GM12865 (cell line): ENCODE measurements at regions not wholly inside any gene's neighbourhood (a gene's known extent, or its start where the extent isn't known, plus 50 kb on each side); places are given as distances from the start of the nearest gene placed in this dataset.

Experiments
- DNase-seq: peaks from one replicate; pipeline ENCODE4 v3.0.0; 2010; ENCODE audit warnings: low read depth
- H3K4me3 ChIP-seq: 2 replicates; pipeline ENCODE4 v1.5.1; 2011; ENCODE audit warnings: mild to moderate bottlenecking, low read depth, low read length, control low read depth
- TF ChIP-seq, protein P1 (sequence below): IDR thresholded peaks from 2 replicates; pipeline ENCODE4 v1.5.1; 2011; ENCODE audit warnings: low read length, control low read depth, low read depth, inconsistent platforms; ENCODE audit not compliant: insufficient read depth; ENCODE audit errors: missing control alignments

DNA sequence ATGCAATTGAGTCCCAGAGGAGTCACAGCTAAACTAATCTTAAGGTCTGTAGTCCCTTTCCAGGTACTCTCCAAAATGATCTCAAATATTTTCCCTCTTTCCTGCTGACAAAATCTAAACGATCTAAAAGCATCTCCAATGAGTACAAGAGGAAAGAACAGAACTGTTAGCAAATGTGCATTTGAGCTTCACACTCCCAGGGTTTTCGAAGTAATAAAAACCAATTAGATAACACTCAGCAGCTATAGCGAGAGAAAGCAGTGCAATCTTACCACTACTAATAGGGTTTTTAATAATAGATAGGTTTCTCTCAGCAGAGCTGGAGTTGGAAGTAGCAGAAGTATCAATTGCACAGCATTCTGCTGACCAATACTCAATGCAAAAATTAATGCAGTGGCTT lies 995.4 kb downstream of the TUSC7 start:
- no peak for DNase-seq
- H3K4me3 ChIP-seq = no peak overlapping the region
- TF ChIP-seq, protein P1, sequence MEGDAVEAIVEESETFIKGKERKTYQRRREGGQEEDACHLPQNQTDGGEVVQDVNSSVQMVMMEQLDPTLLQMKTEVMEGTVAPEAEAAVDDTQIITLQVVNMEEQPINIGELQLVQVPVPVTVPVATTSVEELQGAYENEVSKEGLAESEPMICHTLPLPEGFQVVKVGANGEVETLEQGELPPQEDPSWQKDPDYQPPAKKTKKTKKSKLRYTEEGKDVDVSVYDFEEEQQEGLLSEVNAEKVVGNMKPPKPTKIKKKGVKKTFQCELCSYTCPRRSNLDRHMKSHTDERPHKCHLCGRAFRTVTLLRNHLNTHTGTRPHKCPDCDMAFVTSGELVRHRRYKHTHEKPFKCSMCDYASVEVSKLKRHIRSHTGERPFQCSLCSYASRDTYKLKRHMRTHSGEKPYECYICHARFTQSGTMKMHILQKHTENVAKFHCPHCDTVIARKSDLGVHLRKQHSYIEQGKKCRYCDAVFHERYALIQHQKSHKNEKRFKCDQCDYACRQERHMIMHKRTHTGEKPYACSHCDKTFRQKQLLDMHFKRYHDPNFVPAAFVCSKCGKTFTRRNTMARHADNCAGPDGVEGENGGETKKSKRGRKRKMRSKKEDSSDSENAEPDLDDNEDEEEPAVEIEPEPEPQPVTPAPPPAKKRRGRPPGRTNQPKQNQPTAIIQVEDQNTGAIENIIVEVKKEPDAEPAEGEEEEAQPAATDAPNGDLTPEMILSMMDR = no peak

DNA sequence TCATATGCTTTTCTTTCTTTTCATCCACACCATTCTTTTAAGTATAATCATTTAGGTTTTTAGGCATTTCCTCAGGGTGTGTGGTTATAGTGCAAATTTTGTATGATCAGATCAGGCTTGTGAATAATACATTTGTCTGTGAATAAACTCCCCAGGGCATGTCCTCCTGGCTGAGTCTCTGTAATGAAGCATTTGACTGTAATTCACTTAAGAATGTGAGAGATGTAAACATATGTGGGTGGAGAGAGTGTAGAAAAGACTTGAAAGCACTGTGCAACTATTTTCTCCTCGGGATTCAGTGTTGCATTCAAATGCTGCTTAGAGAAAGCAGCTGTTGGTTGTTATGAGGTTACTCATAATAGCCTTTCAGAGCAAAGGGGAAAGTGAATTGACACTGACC lies 996.5 kb downstream of the TUSC7 start:
- TF ChIP-seq, protein P1 = no peak
- H3K4me3 ChIP-seq = no peak overlapping the region
- no peak for DNase-seq

DNA sequence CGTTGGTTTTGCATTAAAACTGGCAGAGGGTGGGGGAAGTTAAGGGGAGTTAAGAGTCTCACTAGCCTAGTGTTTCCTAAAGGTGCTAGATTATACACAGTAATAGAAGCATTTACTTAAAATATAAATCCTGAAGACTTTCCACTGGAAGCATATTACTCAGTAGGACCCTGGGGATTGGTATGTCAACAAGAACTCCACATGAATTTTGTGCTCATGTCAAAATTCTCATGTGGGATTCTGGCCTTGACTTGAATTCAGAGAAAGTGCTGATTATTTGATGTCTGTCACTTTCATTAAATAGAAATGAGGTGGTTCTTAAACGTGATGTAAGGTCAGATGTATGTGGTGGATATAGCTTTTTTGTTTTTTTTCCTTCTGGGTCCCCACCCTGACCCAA lies 997.2 kb downstream of the TUSC7 start:
- no peak overlapping the region for H3K4me3 ChIP-seq
- no peak for DNase-seq
- TF ChIP-seq, protein P1 = no peak

DNA sequence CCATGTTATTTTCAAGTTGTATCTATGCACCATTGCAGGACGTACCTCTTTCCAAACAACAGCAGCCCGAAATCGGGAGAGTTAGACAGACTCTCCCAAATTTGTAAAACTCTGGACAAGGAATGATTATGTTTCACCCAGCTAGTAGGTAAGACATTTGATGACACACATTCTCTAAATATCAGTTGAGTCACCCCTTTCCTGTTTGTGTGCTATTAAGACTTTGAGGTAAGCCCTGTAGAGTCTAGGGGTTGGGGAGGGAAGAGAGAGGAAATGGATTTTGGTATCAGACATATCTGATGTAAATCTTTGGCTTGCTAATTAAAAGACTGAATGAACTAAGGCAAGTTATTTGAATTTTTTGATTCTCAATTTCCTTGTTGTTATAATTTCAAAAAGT lies 999.0 kb downstream of the TUSC7 start:
- H3K4me3 ChIP-seq = no peak overlapping the region
- no peak for DNase-seq
- TF ChIP-seq, protein P1 = no peak

DNA sequence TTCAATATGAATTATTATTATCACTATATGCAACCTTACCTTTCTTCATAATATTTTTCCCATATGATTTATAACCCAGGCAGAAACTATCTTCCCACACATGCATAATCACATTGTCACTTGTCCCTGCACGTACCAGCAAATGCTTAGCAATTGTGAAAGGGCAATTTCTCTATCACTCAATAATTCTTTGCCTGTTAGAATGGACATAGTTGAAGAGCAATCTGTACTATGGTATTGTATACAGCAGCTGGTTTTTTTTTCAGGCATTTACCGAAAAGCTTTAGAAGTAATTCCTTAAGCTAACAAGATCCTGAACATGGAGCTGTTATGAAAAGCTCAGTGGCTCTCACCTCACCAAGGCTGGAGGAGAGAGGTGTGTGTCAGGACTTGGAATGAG lies 999.5 kb downstream of the TUSC7 start:
- H3K4me3 ChIP-seq = no peak overlapping the region
- TF ChIP-seq, protein P1 = no peak
- no peak for DNase-seq

DNA sequence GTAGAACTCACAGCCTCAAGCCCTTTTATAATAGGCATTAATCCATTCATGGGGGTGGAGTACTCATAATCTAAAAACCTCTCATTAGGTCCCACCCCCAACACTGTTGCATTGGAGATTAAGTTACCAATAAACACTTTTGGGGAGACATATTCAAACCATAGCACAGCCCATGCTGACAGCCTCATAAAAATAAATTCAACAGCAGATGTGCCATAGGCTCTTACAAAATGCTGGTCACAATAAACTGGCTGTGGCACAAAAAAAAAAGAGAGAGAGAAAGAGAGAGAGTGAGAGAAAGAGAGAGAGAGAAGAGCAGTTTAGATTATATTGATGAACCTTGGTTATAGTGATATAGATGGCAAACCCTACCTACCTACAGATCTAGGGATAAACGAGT lies 1000.9 kb downstream of the TUSC7 start:
- DNase-seq = no peak
- TF ChIP-seq, protein P1 = no peak
- H3K4me3 ChIP-seq = no peak overlapping the region

DNA sequence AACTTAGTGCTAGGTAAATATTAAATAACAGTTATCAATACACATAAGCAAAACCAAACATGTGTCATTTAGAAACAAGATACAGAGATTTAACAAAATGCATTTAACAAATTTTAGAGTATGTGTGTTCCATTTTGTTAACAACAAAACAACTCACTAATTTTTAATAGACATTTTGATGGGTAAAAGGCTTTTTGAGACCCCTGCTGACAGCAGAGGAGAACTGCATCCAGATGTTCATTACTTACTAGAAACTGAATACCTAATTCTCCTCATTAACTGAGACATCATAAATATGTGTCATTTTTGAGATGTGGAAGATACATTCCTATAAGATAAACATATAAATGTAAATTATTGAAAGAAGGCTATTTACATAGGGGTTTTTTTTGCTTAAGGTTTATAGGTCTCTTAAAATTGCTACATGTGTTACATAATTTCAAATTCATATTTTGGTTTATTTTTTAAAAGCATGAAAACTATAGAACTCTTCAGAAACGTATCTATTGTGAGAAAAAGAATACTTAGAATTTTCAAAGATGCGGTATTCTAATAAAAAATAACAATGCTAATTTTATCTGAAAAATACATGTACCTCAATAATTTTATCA lies 1009.8 kb downstream of the TUSC7 start:
- TF ChIP-seq, protein P1 = peak; percentile 56
- DNase-seq = peak; percentile 11
- H3K4me3 ChIP-seq = no peak overlapping the region
